ENCODE measurements at regions not wholly inside any gene's neighbourhood (a gene's known extent, or its start where the extent isn't known, plus 50 kb on each side); places are given as distances from the start of the nearest gene placed in this dataset.
"Not testable (repeated sequence)": the region's sequence is repeated elsewhere in the genome, so short reads cannot be mapped to it uniquely, and the experiment has no call there.

- DNase-seq (ENCODE audit: low spot score): no peak
Measured at GRCh38 chr1:219433496-219434131, 179.3 kb downstream of the ZC3H11B start.

DNA sequence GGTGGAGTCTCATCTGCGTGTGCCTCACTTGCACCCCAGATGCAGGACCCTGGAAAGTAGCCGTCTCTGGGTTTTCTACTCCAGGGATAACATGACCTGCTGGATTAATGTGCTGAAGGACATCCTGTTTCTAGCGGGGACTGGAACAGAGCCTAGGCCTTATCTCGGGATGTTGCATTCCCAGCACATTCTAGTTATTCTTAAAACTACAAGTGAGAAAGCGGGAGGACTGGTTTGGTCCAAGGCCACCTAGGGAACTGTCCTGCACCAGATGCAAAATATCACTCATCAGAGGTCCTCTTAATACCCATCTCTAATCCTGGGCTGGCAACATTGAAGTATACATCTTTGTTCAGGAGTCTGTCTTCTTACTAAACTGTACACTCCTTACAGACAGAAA is 179.9 kb downstream of the ZC3H11B start:
- DNase-seq (ENCODE audit: low spot score): no peak

DNA sequence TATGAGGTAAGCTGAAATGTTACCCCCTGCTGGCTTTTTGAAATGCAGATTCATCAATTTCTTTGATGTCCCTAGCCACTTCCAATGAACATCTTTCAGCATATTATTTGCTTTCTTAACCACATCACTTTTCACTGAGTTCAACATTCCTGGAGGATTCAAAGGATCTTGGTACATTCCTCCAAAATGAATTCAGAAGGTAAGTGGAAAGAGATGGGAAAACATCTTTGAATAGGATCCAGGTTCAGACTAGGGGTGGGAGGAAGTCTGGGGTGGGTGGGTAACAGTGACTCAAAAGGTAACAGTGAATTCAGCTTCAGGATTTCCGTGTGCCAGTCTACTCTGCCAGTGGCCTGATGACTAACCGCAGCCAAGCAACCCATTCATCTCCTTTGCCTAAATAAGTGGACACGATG is 180.7 kb downstream of the ZC3H11B start:
- DNase-seq (ENCODE audit: low spot score): no peak

- DNase-seq (ENCODE audit: low spot score): no peak
Measured at GRCh38 chr1:219430419-219430818, 182.5 kb downstream of the ZC3H11B start.

- no peak for DNase-seq (ENCODE audit: low spot score)
Measured at GRCh38 chr1:219428651-219429050, 184.3 kb downstream of the ZC3H11B start.

- DNase-seq (ENCODE audit: low spot score): no peak
Measured at GRCh38 chr1:219427989-219428388, 184.9 kb downstream of the ZC3H11B start.

DNA sequence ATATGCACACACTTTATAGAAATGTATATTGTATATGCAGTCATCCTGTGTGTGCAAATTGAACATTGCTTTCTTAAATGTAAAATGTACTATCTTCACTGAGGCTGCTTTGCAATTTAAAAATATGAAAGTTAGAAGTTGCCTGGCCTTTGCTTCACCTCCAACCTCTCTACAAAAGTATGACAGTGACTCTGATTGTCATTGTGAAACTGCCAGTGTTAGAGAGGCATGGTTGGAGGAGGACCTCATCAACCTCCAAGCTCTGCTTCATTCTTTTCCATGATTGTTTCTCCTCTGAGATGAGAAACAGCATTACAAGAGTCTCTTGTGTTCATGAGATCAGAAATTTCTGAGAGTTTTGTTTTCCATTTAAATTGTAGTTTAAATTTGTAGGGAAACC is 185.5 kb downstream of the ZC3H11B start:
- DNase-seq (ENCODE audit: low spot score): no peak

GRCh38 chr1:219422811-219423598 is 189.9 kb downstream of the ZC3H11B start:
- no peak for DNase-seq (ENCODE audit: low spot score)

- no peak for DNase-seq (ENCODE audit: low spot score)
Measured at GRCh38 chr1:219420913-219421312, 192.0 kb downstream of the ZC3H11B start.

- no peak for DNase-seq (ENCODE audit: low spot score)
Measured at GRCh38 chr1:219419860-219420259, 193.0 kb downstream of the ZC3H11B start.

DNA sequence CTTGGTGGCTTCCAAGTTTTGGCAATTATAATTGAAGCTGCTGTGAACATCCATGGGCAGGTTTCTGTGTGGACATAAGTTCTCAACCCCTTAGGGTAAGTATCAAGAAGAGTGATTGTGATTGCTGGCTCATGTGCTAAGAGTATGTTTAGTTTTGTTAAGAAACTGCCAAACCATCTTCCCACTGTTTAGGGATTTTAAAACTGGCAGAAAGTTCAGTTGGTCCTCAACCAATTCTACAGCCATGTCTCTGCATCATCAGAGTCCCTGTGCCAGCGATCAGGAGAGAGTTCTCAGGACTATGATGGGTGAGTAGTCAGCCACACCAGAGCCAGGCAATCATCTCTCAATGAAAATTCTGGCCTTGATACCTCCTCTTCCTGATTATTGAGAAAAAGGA is 193.8 kb downstream of the ZC3H11B start:
- no peak for DNase-seq (ENCODE audit: low spot score)

- DNase-seq (ENCODE audit: low spot score): no peak
Measured at GRCh38 chr1:219417610-219418009, 195.3 kb downstream of the ZC3H11B start.

DNA sequence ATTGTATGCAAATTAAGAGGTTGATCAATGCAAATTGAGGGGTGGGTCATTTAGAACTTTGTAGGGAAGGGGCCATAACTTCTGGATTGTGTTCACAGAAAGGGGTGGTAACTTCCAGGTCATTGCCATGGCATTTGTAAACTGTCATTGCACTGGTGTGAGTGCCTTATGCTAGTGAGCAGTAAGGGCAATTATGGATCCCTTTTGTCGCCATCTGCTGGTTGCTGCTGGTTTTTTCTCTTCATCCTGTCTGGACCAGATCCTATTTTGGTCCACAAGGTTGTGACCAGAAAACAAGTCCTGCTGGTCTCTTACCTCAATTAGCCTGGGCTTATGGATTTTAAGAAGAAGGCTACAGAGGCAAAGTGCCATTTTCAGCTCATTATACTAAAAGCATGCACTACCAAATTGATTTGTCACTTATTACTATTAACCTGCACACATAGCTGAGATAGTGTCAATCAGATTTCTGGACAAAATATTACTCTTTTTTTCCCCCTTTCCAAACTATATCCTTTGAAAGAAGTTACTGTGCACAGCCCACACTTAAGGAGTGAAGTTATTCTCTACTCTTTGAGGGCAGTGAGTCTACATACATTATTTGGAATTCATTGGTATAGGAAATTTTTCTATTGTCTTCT is 196.2 kb downstream of the ZC3H11B start:
- peak; percentile 50 for DNase-seq (ENCODE audit: low spot score)

GRCh38 chr1:219415915-219416314 is 197.0 kb downstream of the ZC3H11B start:
- no peak for DNase-seq (ENCODE audit: low spot score)

- DNase-seq (ENCODE audit: low spot score): no peak
Measured at GRCh38 chr1:219415433-219415832, 197.5 kb downstream of the ZC3H11B start.

DNA sequence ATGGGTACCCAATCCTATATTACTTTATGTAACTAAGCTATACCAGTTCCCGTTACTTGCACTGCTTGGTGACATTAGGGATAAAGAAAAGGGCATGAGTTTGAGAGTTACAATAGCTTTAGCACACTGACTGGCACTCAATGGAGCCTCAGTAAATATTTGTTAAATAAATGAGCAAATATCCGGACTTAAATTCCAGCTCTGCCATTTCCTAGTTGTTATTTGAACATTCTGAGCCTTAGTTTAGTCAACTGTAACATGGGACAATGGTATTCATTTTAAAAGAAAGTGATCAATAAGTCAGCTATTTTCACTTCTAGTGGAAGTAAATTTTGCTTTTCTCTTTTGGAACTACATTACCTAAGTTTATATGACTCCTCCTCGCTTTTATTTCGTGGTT is 198.7 kb downstream of the ZC3H11B start:
- no peak for DNase-seq (ENCODE audit: low spot score)

DNA sequence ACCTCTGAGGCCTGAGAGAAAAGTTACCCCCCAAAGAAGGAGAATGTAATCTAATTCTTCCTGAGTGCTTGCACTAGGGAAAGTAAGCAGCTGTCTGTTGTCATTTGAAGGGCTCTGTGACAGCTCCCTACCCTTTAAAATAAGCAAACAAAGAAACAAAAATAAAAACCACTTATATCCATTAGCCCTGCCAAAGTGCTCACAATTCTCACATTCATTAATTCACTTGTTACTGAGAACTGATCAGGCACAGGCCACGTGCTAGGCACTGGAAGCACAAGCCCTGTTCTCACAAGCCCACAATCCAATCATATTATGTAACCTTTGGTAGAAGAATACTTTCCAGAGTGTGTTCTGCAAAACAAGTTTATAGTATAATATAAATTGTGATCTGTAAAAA is 199.4 kb downstream of the ZC3H11B start:
- DNase-seq (ENCODE audit: low spot score): no peak

- no peak for DNase-seq (ENCODE audit: low spot score)
Measured at GRCh38 chr1:219412772-219413171, 200.1 kb downstream of the ZC3H11B start.

DNA sequence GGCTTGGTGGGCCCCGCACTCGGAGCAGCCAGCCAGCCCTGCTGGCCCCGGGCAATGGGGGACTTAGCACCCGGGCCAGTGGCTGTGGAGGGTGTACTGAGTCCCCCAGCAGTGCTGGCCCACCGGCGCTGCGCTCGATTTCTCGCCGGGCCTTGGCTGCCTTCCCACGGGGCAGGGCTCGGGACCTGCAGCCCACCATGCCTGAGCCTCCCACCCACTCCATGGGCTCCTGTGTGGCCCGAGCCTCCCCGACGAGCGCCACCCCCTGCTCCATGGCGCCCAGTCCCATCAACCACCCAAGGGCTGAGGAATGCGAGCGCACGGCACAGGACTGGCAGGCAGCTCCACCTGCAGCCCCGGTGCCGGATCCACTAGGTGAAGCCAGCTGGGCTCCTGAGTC is 202.2 kb downstream of the ZC3H11B start:
- not testable (repeated sequence) for DNase-seq (ENCODE audit: low spot score)

DNA sequence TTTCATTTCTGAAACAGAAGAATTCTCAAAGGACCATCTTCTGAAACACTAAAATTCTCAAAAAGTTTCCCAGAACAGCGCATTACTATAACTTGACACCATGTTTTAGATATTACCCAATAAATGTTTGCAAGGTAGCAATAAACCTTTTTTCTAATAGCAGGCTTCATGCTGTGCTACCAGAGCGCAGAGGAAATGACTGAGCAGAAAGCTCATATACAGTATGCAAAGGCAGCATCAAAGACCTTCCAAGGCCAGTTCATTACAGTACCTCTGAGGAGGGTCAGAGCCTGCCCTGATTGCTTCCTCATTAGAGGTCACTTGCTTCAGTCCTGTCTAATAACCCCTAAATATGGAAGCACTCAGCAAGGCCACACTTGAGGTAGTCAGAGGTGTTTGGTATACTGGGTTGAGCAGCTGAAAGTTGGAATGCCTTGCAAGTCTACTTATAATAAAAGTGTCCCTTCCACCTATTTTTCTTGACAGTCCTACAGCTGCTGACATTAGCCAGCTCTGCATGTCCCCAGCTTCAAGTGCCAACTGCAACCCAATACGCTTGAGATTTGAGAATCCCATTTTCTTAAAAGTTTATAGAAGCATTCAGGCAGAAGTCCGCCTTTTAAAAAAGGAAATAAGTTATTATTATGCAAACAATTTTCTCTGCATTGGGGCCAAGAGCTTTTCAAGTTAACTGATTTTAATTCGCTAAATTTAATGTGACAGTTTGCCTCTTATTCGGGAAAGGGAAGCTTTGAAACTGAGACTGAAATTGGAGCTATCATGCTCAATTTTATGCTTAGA is 207.2 kb downstream of the ZC3H11B start:
- no peak for DNase-seq (ENCODE audit: low spot score)

DNA sequence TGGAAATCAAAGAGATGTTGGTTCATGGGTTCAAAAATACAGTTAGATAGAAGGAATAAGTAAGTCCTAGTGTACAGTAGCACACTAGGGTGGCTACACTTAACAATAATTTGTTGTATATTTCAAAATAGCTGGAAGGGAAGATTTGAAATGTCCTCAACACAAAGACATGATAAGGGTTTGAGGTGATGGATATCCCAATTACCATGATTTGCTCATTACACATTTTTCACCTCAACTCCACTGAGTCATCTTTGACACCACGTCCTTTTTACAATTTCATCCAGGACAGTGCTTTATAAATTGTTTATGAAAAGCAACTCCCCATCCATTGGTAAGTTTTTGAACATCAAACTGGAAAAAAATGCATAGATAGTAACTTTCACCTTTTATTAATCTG is 208.3 kb downstream of the ZC3H11B start:
- no peak for DNase-seq (ENCODE audit: low spot score)

DNA sequence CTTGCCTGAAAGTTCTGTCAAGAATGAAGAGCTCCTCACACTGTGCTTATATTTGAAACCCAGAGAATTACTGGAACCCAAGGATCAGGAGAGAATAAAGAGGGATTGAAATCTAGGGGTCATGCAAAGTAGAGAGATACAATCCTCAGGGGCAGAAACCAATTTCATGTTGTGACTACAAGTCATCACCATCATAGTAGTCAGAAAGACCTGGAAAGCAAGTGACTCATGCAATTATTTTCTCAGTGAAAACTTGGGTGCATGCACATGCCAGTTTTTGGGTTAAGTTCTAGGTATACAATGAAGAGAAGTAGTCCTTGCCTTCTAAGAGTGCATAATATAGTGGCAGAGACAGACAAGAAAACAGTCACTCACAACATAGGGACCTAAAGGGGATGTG is 210.0 kb downstream of the ZC3H11B start:
- DNase-seq (ENCODE audit: low spot score): no peak

Measured in iPS-NIHi11 (cell line).